ENCODE measurements at regions not wholly inside any gene's neighbourhood (a gene's known extent, or its start where the extent isn't known, plus 50 kb on each side); places are given as distances from the start of the nearest gene placed in this dataset.

- no peak for DNase-seq
Measured at GRCh38 chr2:71919708-71920107, 228.0 kb downstream of the CYP26B1 start.

DNA sequence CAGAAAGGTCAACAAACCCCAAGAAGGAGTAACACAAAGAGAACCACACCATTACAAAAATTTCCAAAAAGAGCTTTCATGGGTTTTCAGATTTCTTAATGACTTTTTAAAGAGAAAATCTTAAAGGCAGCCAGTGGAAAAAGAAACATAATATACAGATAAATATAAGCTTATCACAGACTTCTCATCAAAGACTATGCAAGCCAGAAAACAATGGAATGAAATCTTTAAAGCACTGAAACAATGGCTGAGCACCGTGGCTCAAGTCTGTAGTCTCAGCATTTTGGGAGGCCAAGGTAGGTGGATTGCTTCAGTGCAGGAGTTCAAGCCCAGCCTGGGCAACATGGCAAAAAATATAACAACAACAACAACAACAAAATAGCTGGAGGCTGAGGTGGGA is 237.4 kb downstream of the CYP26B1 start:
- DNase-seq = no peak

- no peak for DNase-seq
Measured at GRCh38 chr2:71908798-71909197, 238.9 kb downstream of the CYP26B1 start.

DNA sequence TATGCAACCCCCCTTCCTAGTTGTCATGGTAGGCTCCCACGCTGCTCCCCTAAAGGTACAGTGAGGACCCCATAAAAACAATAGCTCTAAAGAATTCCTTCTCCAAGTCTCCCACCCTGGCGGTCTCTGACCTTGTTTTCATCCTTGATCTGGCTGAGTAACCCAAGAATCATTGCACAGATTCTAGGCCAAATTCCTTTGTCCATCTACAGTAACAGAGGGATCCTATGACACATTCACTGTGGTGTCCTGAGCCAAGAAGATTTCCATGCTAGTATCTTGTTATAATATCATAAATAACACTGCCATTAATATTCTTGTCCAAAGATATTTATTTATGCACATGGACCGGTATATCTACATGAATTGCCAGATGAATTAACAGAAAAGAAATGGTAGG is 240.2 kb downstream of the CYP26B1 start:
- no peak for DNase-seq

- peak; percentile 1 for DNase-seq
Measured at GRCh38 chr2:71906357-71906973, 241.2 kb downstream of the CYP26B1 start.

GRCh38 chr2:71905205-71905604 is 242.5 kb downstream of the CYP26B1 start:
- DNase-seq = no peak

- DNase-seq = no peak
Measured at GRCh38 chr2:71903841-71904240, 243.8 kb downstream of the CYP26B1 start.

DNA sequence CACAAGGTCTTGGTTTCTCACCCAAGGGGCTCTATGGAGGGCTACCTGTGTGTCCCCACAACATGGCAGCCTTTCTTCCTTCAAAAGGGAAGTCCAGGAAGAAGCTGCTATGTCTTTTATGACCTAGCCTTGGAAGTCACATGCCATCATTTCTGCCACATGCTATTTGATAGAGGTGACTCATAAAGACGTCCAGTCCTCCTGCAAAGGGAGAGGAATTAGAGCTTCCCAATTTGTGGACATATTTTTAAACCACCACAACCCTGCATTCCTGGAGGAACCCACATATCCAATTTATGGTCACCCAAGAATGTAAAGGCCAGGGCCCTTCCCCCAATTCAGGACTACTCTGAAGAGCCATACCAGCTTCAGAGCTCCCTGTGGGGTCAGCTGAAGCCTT is 246.2 kb downstream of the CYP26B1 start:
- DNase-seq = peak; percentile 11

DNA sequence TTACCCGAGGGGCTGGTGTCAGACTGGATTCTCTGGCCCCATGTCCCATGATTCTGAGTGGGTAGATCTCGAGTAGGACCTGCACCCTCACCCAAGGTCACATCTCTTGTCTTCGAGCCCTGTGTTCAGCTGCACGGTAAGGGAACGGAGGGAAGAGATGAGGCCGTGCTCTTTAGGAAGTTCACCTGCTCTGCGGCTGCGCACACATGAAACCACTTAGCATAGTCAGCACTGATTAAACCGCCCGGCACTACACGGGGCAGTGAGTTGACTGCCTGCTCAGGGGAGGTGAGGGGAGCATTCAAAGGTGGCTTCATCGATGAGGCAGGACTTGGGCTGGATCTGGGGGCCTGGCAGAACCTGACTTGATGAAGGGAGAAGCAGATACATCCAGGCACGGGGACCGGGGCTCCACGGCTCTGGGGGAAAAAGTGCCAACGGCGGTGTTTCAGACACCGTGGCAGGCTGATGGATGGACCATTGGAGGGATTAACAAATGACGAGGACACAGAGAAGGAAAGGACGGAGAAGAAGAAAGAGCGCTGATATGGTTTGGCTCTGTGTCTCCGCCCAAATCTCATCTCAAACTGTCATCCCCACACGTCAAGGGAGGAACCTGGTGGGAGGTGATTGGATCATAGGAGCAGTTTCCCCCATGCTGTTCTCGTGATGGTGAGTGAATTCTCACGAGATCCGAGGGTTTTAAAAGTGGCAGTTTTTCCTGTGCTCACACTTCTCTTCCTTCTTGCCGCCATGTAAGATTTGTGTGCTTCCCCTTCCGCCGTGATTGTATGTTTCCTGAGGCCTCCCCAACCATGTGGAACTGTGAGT is 248.6 kb downstream of the CYP26B1 start:
- peak; percentile 28 for DNase-seq

DNA sequence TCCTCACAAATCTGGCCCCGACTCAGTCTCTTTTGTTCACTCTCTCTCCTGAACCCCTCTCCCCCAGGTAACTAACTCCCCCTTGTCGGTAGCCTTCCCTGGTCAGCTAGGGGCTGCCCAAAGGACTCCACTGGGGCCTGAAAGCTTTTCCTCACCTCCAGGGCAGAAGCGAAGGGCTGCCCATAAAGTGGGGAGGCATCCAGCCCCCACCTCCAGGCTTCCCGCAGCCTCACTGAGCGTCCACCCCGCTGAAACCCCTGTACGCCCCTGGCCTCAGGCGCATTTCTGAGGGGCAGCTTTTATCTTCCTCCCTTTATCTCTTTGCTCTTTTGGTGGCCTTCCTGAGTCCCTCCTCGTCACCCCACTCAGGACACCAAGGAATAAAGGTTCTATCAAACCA is 249.3 kb downstream of the CYP26B1 start:
- DNase-seq = no peak

GRCh38 chr2:71897836-71898235 is 249.8 kb downstream of the CYP26B1 start:
- DNase-seq = peak; percentile 37

DNA sequence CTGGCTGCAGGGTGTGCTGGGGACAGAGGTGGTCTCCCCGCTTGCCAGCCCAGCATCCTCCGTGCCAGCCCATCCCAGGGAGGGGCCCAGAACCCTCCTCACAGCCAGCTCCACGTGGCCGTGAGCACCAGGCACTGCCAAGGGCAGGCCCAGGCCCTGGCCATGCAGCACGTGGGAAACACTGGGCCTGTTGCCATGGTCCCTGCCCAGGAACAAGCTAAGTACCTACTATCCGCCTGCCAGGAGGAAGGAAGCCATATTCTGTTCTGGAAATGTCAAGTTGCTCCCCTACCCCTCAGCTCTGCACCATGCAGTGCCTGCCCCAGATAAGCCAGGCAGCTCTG is 250.6 kb downstream of the CYP26B1 start:
- DNase-seq = peak; percentile 43

- DNase-seq = peak; percentile 13
Measured at GRCh38 chr2:71896385-71897136, 251.1 kb downstream of the CYP26B1 start.

DNA sequence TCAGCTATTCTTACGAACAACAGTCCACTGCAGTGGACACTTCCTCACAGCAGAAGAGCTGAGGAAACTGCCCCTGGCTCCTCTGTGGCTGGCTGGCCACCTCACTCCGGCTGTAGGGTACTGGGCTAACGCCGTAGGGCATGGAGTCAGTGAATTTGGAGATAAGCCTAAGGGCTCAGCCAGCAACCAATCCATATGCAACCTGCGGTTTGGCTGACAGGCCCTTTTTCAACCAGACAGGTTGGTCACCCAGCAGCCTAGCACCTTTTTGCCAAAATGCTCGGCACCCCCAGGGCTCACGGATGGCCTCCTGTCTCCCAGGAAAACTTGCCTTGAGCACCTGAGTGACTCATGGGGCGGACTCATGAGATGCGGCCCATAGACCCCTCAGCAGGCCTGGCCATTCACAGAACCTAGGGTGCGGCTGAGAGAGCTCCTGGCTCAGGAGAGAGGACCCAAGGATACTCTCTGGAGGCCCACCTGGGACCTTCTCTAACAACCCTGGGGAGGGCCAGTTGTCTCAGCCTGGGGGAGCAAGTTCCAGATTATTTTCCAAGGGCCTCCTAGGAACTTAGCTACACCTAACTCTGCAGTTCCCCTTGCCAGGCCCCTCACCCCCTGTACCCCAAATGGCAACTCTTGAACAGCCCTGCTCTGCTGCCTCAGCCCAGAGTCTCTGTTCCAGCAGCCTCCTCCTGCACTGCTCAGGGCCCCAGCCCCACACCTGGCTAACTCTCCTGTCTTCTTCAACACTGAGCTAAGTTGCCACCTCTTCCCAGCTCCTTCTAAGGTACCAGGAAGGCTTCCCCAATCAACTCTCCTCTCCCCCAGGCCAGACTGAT is 252.1 kb downstream of the CYP26B1 start:
- DNase-seq = peak; percentile 19

DNA sequence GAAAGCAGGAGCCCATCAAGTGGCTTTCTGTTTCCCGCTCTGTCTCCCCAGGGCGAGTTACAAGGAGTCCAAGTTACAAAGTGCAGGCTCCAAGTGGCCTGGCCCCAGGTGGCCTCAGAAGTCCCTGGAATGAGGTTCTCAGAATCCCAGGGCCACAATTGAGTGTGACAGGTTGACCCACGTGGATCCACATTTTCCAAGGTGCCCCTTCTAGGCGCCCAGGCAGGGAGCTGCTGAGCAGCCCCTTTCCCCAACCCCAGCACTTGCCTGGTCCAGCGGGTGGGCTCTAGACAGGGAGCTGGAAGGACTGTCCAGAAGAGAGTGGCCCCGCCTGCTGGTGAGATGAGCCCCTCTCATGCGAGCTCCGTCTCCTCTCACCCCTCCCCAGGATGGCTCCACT is 253.4 kb downstream of the CYP26B1 start:
- peak; percentile 9 for DNase-seq

DNA sequence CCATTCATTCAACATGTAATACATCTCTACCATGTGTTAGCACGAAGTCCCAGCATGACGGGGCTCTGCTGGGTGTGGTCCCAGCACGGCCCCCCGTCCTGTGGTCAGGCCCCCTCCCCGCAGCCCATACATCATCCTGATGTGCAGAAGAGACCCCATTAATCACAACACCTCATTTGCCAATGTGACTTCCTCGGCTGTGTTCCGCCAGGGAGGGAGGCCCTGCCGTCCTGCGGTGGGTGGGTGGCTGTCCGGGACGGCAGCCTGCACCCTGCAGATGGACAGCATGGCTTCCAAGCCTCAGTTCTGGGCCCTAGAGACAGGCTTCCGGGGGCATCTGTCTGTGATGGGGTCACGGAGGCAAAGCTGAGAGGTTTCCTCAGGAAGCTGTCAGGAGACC is 254.0 kb downstream of the CYP26B1 start:
- DNase-seq = peak; percentile 37

DNA sequence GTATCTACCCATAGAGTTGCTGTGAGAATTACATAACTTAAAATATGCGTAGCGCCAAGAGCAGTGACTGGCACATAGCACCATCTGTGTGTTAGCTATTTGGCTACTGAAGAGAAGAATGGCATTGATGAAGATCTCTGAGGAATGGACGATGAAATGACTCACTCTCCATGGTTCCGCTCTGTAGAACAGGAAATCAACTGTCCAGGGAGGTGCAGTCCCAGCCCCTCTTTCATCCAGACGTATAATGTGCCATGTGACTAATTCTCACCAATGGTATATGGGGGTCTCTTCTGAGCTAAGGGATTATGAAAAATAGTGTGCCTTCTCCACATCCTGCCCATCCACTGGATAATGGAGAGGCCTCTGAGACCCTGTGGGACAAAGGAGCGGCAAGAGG is 254.8 kb downstream of the CYP26B1 start:
- DNase-seq = no peak

DNA sequence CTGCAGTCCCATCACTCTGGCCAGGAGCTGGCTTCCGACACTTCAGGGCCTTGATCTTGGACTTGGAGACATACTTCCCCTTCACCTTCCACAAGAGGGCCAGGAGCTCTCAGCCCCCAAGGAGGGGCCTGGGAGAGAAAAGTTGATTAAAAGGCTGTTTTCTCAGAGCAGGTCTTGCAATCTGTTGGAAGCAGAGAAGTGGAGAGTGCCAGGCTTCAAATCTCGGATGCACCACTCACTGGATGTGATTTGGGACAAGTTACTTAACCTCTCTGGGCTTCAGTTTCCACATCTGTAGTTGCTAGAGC is 255.3 kb downstream of the CYP26B1 start:
- DNase-seq = peak; percentile 9

- peak; percentile 17 for DNase-seq
Measured at GRCh38 chr2:71891719-71892422, 255.8 kb downstream of the CYP26B1 start.

- peak; percentile 11 for DNase-seq
Measured at GRCh38 chr2:71891155-71891554, 256.5 kb downstream of the CYP26B1 start.

GRCh38 chr2:71889759-71890684 is 257.6 kb downstream of the CYP26B1 start:
- no peak for DNase-seq
